SW 1271 (cell line): ENCODE measurements at regions not wholly inside any gene's neighbourhood (a gene's known extent, or its start where the extent isn't known, plus 50 kb on each side); places are given as distances from the start of the nearest gene placed in this dataset.
"Not testable (repeated sequence)": the region's sequence is repeated elsewhere in the genome, so short reads cannot be mapped to it uniquely, and the experiment has no call there.

ENCODE experiments used
- DNase-seq, 2 experiments: peaks; one replicate each; lab custom pipeline; 2025; lab: John Stamatoyannopoulos, UW

- no peak for DNase-seq
Observed at GRCh38 chr2:235399895-235400294, 93.9 kb upstream of the AGAP1 start.

DNA sequence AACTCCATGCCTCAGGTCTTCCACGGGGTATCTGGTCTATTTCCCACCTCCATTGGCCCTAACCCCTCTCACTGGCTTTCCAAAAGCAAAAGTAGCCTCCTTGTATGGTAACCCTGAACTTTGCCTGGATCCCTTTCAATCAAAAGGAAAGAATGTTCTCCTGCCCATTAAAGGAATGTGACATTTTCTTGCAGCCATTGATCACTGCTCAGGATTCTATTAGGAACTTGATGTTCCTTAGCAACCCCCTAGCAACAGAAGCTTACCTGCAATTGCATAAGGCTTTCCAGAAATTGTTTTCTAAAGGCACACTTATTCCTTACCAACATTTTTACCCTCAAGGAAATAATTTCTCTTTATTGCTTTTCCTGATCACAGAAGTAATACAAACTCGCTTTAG lies 91.4 kb upstream of the AGAP1 start:
- no peak for DNase-seq

- DNase-seq: no peak
Observed at GRCh38 chr2:235405612-235406361, 88.1 kb upstream of the AGAP1 start.

DNA sequence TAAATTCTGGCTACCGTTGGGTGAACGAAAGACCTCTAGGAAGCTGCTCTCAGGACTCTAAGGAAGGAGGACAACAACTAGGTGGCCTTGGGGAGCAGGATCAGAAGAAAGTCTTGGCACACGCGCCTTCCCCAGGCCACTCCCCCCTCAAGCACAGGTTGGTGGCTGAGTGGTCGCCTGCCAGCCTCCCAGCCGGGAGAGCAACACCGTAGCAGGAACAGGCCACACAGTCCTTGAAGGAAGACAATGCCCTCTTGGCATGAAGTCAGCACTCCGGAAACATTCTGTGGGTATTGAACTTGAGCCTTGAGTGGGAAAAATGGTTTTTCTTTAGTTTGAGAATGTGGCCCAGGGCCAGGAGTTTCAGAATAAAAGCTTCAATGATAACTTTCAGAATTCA lies 87.4 kb upstream of the AGAP1 start:
- no peak for DNase-seq

GRCh38 chr2:235411905-235412485 lies 81.8 kb upstream of the AGAP1 start:
- no peak for DNase-seq

GRCh38 chr2:235413064-235413463 lies 80.8 kb upstream of the AGAP1 start:
- no peak for DNase-seq

- DNase-seq: no peak
Observed at GRCh38 chr2:235414422-235414821, 79.4 kb upstream of the AGAP1 start.

DNA sequence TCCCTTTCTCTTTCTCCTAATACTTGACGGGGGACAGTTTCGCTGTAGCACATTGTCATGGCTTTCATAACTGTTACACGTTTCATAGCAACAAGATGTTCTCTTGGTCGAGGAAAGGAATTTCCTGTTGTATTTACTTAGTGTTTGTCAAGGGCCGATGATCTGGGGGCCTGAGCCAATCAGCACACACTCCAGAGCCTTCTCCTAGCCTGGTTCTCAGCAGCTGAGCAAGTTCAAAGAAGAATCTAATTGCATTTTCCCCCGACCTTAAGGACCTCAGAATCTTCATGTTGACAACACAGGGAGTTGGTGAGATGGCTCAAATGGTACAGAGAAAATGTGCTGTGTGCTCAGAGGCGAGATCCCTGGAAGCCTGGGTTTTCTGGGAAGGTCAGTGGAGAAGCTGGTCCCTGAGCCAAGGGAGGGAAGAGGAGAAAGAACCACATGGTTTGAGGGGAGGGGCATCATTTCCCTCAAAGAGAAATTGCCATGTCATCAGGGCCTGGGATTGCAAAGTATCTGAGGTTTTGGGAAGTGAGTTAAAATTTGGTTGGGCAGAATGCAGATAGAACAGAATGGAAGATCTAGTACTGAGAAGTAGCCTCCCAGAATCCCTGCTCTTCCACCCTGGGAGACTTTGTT lies 76.9 kb upstream of the AGAP1 start:
- DNase-seq: no peak

DNA sequence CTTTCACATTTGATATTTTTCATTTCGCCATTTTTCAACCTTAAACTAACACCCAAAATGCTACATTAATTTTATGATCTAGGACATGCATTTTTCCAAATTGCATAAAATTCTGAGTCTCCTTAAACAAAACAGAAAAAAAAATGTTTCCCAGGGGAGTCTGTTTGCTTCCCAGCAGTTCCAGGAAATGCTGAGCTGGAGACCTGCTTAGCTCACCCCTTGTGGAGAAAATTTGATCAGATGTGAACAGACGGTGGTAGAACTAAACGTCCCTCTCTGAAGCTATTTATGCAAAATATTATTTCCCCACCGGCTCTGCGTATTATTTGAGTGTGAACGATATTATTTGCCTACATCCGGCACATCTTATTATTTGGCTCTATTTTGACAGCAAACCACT lies 74.9 kb upstream of the AGAP1 start:
- no peak for DNase-seq

DNA sequence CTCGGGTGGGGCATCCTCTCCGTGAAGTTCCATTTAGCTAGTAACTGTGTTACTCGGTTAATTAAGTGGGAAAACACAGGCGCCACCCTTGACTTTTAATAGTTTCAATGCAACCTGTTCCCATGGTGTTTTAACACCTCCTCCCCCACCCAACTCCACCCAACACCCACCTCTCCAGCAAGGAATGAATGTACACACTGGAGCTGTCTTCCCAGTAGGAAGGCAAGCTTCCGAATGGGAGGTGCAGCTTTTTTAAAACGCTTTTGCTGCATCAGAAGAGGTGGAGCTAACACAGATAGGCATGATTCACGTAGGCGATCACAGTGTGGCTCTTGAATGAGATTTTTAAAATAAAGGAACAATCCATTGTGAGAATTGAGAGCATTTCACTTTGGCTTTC lies 73.8 kb upstream of the AGAP1 start:
- no peak for DNase-seq

DNA sequence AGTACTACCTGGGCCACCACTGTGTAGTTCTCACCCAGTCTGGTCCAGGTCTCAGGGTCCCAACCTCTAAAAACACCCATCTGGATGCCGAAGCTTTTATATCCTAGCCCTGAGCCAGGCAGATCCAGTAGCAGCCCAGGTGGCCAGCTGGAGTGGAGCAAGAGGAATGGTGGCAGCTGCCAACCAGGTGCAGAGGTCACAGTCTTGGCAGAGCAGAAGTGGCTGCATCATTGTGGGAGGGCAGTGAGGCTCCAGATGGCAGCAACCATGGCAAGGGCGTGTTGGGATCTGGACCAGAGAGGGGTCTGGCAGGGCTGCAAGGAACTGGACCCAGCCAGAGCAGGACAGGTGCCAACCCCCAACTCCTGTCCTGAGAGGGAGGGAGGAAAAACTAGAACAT lies 72.2 kb upstream of the AGAP1 start:
- DNase-seq: no peak

DNA sequence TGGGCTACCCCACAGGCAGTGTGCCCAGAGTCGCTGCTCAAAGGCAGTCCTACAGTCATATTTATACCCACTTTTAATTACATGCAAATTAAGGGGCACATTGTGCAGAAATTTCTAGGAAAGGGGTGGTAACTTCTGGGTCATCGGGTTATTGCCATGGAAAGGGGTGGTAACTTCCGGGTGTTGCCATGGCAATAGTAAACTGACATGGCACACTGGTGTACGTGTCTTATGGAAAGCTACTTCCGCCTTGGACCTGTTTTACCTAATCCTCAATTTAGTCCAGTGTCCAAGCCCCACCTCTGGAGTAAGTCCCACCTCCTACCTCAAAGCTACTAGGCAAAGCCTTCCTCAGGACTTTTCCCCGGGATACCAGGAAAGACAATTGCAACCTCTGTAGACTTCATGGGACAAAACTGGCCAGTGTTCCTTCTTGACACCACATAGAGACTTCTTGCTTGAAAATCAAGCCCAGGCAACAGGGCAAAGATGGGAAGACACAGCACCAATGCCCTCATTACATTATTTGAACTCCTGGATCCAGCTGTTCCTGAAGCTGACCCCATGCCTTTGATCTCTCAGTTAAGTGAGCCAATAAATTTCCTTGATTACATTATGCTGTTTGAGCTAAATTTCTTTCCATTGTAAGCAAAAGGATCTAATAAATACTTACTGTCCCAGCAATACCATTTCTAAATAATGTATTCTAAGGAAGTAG lies 63.3 kb upstream of the AGAP1 start:
- no peak for DNase-seq

DNA sequence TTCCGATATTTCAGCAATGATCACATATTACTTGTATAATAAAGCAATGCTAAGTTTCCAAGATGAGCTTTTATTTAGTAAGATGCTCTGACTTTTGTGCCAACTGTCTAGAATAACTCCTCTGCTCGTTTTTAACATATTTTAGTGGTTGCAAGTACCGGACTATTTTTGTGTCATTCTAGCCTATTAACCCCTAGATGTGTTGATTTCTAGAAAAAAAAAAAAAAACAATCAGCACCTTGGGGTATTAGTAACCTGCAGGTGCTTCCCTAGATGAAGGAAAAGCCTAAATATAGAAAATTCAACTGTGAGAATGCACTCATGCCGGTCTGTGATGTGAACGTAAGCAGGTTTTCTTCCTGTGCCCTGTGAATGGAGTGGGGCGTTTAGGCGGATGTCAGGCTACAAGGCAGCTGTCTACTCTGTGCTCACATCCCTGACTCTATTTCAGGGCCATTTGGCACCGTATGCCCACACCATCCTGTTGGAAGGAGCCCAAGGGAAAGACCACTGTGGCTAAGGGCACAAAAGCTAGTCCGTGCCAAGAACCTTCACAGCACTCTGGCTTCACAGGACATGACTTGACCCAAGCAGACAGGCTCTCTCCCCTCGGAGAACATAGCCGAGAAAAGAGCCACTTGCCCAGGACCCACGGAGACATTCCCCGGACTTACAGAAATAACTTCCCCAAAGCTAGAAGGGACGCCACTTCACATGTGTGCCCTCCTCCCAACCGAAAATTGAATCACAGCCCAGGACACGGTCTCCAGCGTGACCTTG lies 60.9 kb upstream of the AGAP1 start:
- no peak for DNase-seq

DNA sequence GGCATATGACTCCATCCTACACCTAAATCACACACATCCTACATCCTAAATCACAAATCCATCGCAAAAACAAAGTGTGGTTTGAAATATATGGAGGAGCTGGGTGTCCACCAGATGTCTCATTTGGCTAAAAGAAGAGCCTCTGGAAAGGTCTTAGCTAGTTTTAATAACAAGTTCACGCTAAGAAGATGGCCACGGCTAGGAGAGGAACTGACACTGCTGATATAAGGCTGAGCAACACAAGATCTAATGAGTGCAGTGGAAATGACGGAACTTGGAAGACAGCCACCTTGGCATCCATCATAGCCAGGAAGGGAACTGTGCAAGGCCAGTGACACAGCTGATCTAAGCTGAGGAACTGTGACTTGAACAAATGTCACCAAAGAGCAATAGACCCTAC lies 60.0 kb upstream of the AGAP1 start:
- no peak for DNase-seq

DNA sequence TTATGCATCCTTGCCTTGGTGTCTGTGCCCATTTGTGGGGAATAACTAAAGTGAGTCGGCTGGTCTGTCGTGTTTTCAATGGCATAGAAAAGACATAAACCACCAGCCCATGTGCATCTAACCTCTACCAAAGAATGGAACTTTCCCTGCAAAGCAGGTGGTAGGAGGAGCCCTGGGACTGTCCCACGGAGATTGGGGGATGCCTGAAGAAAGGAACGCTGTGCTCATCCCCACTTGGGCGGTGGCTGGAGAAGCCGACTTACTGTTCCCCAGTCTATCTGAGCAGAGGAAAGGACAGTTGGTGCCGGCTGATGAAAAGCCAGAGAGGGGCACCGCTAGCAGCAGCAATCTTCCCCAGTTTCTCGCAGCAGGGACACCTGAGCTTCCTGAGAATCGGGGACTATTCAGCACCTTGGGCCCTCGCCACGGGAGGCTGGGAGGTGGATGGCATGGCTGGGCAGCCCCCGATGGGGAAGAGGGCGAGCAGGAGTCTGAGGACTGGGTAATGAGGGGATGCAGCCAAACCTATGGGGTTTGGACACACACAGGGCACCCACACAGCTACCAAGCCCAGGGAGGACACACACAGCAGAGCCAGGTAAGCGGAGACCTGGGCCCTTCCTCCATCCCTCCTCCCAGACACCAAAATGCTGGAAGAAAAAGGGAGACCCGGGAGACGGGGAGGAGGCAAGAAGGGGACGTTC lies 53.7 kb upstream of the AGAP1 start:
- no peak for DNase-seq

- not testable (repeated sequence) for DNase-seq
Observed at GRCh38 chr2:235443580-235443979, 50.3 kb upstream of the AGAP1 start.
